Neural progenitor cell (in vitro differentiated cells): ENCODE measurements at regions not wholly inside any gene's neighbourhood (a gene's known extent, or its start where the extent isn't known, plus 50 kb on each side); places are given as distances from the start of the nearest gene placed in this dataset.

ENCODE experiments used
- DNase-seq: peaks from one replicate; pipeline ENCODE4 v3.0.0-alpha.2; 2016; ENCODE audit warnings: low spot score
- H2AFZ ChIP-seq: fragments of 200-600 bp; sonication (generic); replicated peaks from 2 replicates; pipeline ENCODE4 v1.6.1; 2016; ENCODE audit warnings: antibody characterized with exemption
- H3F3A ChIP-seq: fragments of 200-600 bp; sonication (generic); 2 replicates; pipeline ENCODE4 v1.6.1; 2016; ENCODE audit warnings: antibody characterized with exemption, low read depth
- H3K27ac ChIP-seq: fragments of 200-600 bp; sonication (generic); 2 replicates; pipeline ENCODE4 v1.5.1; 2016; ENCODE audit warnings: mild to moderate bottlenecking
- H3K27me3 ChIP-seq: fragments of 200-600 bp; sonication (generic); 2 replicates; pipeline ENCODE4 v1.6.1; 2016; ENCODE audit warnings: mild to moderate bottlenecking, moderate library complexity
- H3K36me3 ChIP-seq: fragments of 200-600 bp; sonication (generic); 2 replicates; pipeline ENCODE4 v1.5.1; 2016
- H3K4me1 ChIP-seq: fragments of 200-600 bp; sonication (generic); 2 replicates; pipeline ENCODE4 v1.6.1; 2016; ENCODE audit warnings: mixed run types
- H3K4me2 ChIP-seq: fragments of 200-600 bp; sonication (generic); 2 replicates; pipeline ENCODE4 v1.6.1; 2016
- H3K4me3 ChIP-seq: fragments of 200-600 bp; sonication (generic); 2 replicates; pipeline ENCODE4 v1.5.1; 2016
- H3K79me2 ChIP-seq: fragments of 200-600 bp; sonication (generic); 2 replicates; pipeline ENCODE4 v1.6.1; 2016; ENCODE audit warnings: low read depth
- H3K9ac ChIP-seq: fragments of 200-600 bp; sonication (generic); 2 replicates; pipeline ENCODE4 v1.6.1; 2016
- H3K9me3 ChIP-seq: fragments of 200-600 bp; sonication (generic); 2 replicates; pipeline ENCODE4 v1.5.1; 2016; ENCODE audit warnings: low read depth
- H4K20me1 ChIP-seq: fragments of 200-600 bp; sonication (generic); 2 replicates; pipeline ENCODE4 v1.6.1; 2016; ENCODE audit warnings: low read depth
- H3K27ac Mint-ChIP-seq: 3 replicates; pipeline ENCODE4 v1.8.0; 2021; ENCODE audit warnings: mixed read lengths
- H3K27me3 Mint-ChIP-seq: 2 replicates; pipeline ENCODE4 v1.8.0; 2022; ENCODE audit warnings: low read depth, mild to moderate bottlenecking, inconsistent platforms, moderate library complexity, mixed read lengths; ENCODE audit not compliant: insufficient read depth
- H3K36me3 Mint-ChIP-seq: 3 replicates; pipeline ENCODE4 v1.8.0; 2021; ENCODE audit warnings: mixed read lengths
- H3K4me1 Mint-ChIP-seq: 3 replicates; pipeline ENCODE4 v1.8.0; 2021; ENCODE audit warnings: mixed read lengths
- H3K4me3 Mint-ChIP-seq: 3 replicates; pipeline ENCODE4 v1.8.0; 2021; ENCODE audit warnings: mild to moderate bottlenecking, moderate library complexity, mixed read lengths
- H3K9me3 Mint-ChIP-seq: 3 replicates; pipeline ENCODE4 v1.8.0; 2020; ENCODE audit warnings: mixed read lengths
- EZH2 ChIP-seq: fragments of 200-600 bp; sonication (generic); IDR thresholded peaks from 2 replicates; pipeline ENCODE4 v1.6.1; 2017; ENCODE audit warnings: antibody characterized with exemption, mild to moderate bottlenecking, moderate library complexity
- EZH2phosphoT487 ChIP-seq: fragments of 200-600 bp; sonication (generic); IDR thresholded peaks from 2 replicates; pipeline ENCODE4 v1.6.1; 2017; ENCODE audit warnings: antibody characterized with exemption
- TF ChIP-seq, protein P1 (sequence below): fragments of 200-600 bp; sonication (generic); IDR thresholded peaks from 2 replicates; pipeline ENCODE4 v1.5.1; 2017; ENCODE audit warnings: antibody characterized with exemption, mild to moderate bottlenecking

DNA sequence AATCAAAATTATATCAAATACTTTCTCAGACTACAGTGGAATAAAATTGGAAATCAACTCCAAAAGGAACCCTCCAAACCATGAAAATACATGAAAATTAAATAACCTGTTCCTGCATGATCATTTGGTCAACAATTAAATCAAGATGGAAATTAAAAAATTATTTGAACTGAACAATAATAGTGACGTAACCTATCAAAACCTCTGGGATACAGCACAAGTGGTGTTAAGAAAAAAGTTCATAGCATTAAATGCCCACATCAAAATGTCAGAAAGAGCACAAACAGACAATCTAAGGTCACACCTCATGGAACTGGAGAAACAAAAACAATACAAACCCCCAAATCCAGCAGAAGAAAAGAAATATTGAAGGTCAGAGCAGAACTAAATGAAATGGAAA lies 1460.7 kb downstream of the OLFM4 start:
- Histone ChIP-seq H3K4me1 (no peaks in the 10 kb centered on the region), H3K36me3 (no peaks in the 10 kb centered on the region), H2AFZ (no peak overlapping the region), H3K9me3 (no peaks in the 10 kb centered on the region), H3K4me3 (no peak overlapping the region), H3F3A (no peaks in the 10 kb centered on the region), H3K9ac (no peak overlapping the region), H3K27me3 (no peaks in the 10 kb centered on the region), H3K79me2 (no peaks in the 10 kb centered on the region), H3K4me2 (no peak overlapping the region), H4K20me1 (no peaks in the 10 kb centered on the region), H3K27ac (no peak overlapping the region)
- Mint-ChIP-seq H3K27ac (no peak overlapping the region), H3K4me1 (no peaks in the 10 kb centered on the region), H3K9me3 (no peaks in the 10 kb centered on the region), H3K27me3 (no peaks in the 10 kb centered on the region), H3K36me3 (no peaks in the 10 kb centered on the region), H3K4me3 (no peak overlapping the region)
- no peak for TF ChIP-seq EZH2
- TF ChIP-seq, protein P1, sequence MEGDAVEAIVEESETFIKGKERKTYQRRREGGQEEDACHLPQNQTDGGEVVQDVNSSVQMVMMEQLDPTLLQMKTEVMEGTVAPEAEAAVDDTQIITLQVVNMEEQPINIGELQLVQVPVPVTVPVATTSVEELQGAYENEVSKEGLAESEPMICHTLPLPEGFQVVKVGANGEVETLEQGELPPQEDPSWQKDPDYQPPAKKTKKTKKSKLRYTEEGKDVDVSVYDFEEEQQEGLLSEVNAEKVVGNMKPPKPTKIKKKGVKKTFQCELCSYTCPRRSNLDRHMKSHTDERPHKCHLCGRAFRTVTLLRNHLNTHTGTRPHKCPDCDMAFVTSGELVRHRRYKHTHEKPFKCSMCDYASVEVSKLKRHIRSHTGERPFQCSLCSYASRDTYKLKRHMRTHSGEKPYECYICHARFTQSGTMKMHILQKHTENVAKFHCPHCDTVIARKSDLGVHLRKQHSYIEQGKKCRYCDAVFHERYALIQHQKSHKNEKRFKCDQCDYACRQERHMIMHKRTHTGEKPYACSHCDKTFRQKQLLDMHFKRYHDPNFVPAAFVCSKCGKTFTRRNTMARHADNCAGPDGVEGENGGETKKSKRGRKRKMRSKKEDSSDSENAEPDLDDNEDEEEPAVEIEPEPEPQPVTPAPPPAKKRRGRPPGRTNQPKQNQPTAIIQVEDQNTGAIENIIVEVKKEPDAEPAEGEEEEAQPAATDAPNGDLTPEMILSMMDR = no peak
- TF ChIP-seq EZH2phosphoT487 = no peak
- DNase-seq = no peak

DNA sequence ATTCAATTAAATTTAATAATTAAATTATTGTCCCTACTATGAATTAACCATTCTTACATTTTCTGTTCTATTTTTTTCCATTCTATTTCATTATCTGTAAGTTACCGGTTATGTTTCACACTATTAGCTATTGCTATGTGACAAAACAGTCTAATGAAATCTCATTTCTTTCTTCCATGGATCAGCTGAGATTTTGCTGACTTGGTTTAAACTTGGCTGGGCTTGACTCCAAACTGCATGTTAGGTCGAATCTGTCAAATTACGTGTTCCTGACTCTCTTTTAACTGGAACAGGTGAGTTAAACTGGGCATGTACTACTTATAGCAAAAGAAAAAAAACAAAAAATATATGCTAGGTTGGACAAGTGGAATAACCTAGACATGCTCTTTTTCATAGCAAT lies 1464.4 kb downstream of the OLFM4 start:
- Mint-ChIP-seq H3K27me3 (no peaks in the 10 kb centered on the region), H3K9me3 (no peaks in the 10 kb centered on the region), H3K4me3 (no peak overlapping the region), H3K4me1 (no peaks in the 10 kb centered on the region), H3K36me3 (no peaks in the 10 kb centered on the region), H3K27ac (no peak overlapping the region)
- no peaks in the 10 kb centered on the region for H3K27me3 ChIP-seq
- no peaks in the 10 kb centered on the region for H3K9me3 ChIP-seq
- H3K4me1 ChIP-seq = no peaks in the 10 kb centered on the region
- no peaks in the 10 kb centered on the region for H3K79me2 ChIP-seq
- H4K20me1 ChIP-seq = no peaks in the 10 kb centered on the region
- no peak overlapping the region for H3K27ac ChIP-seq
- no peak overlapping the region for H2AFZ ChIP-seq
- no peaks in the 10 kb centered on the region for H3F3A ChIP-seq
- H3K4me3 ChIP-seq = no peak overlapping the region
- no peak for DNase-seq
- no peaks in the 10 kb centered on the region for H3K36me3 ChIP-seq
- H3K4me2 ChIP-seq = no peak overlapping the region
- H3K9ac ChIP-seq = no peak overlapping the region
- no peak for TF ChIP-seq EZH2
- TF ChIP-seq EZH2phosphoT487 = no peak
- TF ChIP-seq, protein P1 = no peak

DNA sequence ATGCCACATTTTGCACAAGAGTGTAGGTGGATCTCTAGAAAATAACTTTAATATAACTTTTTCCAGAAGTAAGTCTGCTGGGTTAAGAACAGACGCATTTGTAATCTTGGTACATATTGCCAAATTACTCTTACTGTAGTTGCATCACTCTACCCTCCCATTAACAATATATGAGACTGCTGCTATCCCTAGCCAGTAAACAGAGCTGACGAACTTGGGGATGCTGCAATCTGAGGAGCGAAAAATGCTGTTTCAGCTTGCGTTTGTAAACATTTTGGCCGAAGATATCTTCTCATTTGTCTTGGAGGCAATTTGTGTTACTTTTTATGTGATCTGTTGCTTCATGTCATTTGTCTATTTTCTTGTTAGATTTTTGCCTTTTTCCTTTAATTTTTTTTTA lies 1482.8 kb downstream of the OLFM4 start:
- Mint-ChIP-seq H3K27me3 (no peaks in the 10 kb centered on the region), H3K36me3 (no peaks in the 10 kb centered on the region), H3K4me3 (no peak overlapping the region), H3K4me1 (no peaks in the 10 kb centered on the region), H3K9me3 (no peaks in the 10 kb centered on the region), H3K27ac (no peak overlapping the region)
- no peaks in the 10 kb centered on the region for H3K27me3 ChIP-seq
- H3K4me3 ChIP-seq = no peak overlapping the region
- H3K36me3 ChIP-seq = no peaks in the 10 kb centered on the region
- H2AFZ ChIP-seq = peak overlapping the region; percentile 47
- TF ChIP-seq EZH2phosphoT487 = no peak
- no peak for TF ChIP-seq EZH2
- TF ChIP-seq, protein P1 = no peak
- no peaks in the 10 kb centered on the region for H3K4me1 ChIP-seq
- H3K4me2 ChIP-seq = no peak overlapping the region
- no peak for DNase-seq
- no peaks in the 10 kb centered on the region for H4K20me1 ChIP-seq
- H3K79me2 ChIP-seq = no peaks in the 10 kb centered on the region
- H3K9ac ChIP-seq = no peak overlapping the region
- H3F3A ChIP-seq = no peaks in the 10 kb centered on the region
- no peaks in the 10 kb centered on the region for H3K9me3 ChIP-seq
- H3K27ac ChIP-seq = no peak overlapping the region

DNA sequence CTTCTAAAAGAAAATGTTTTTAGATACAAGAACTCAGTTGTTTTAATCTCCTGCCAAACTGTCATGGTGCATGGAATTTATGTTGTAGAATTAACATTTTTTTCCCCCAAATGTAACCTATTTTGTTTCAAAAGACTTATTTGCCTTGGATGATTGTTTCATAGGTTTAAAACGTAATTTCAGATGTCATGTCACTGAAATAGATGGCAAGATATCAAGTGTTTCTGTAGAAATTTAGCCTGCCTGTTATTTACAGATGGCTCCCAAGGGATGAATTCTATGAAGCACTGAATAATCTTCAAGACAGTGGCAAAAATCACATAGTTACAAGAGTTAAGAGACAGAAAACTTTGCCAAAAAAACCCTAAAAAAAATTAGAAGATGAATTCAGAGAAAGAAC lies 1484.6 kb downstream of the OLFM4 start:
- H4K20me1 ChIP-seq = no peaks in the 10 kb centered on the region
- H2AFZ ChIP-seq = no peak overlapping the region
- no peak for DNase-seq
- Mint-ChIP-seq H3K4me3 (no peak overlapping the region), H3K36me3 (no peaks in the 10 kb centered on the region), H3K27me3 (no peaks in the 10 kb centered on the region), H3K27ac (no peak overlapping the region), H3K4me1 (no peaks in the 10 kb centered on the region), H3K9me3 (no peaks in the 10 kb centered on the region)
- H3F3A ChIP-seq = no peaks in the 10 kb centered on the region
- H3K27ac ChIP-seq = no peak overlapping the region
- H3K9ac ChIP-seq = no peak overlapping the region
- H3K4me1 ChIP-seq = no peaks in the 10 kb centered on the region
- H3K79me2 ChIP-seq = no peaks in the 10 kb centered on the region
- TF ChIP-seq EZH2 (no peak), EZH2phosphoT487 (no peak)
- TF ChIP-seq, protein P1 = no peak
- no peaks in the 10 kb centered on the region for H3K36me3 ChIP-seq
- H3K4me2 ChIP-seq = no peak overlapping the region
- H3K4me3 ChIP-seq = no peak overlapping the region
- no peaks in the 10 kb centered on the region for H3K27me3 ChIP-seq
- no peaks in the 10 kb centered on the region for H3K9me3 ChIP-seq
